Activated CD4-positive, alpha-beta memory T cell treated with anti-CD3 and anti-CD28 coated beads for 36 hours (primary cell): ENCODE measurements at regions not wholly inside any gene's neighbourhood (a gene's known extent, or its start where the extent isn't known, plus 50 kb on each side); places are given as distances from the start of the nearest gene placed in this dataset.

Experiments
- CTCF ChIA-PET: fragments of 350-600 bp; sonication (Branson Sonifier 250); formaldehyde crosslinking; loops from one replicate; lab custom pipeline; 2021; ENCODE audit warnings: antibody characterized with exemption, inconsistent platforms; lab: Charles Lee
- POLR2A ChIA-PET: fragments of 350-600 bp; sonication (Branson Sonifier 250); formaldehyde crosslinking; loops from one replicate; lab custom pipeline; 2021; ENCODE audit warnings: antibody characterized with exemption; lab: Charles Lee
- DNase-seq: peaks from one replicate; pipeline ENCODE4 v3.0.0-alpha.2; 2020
- H3K27ac Mint-ChIP-seq: one replicate; pipeline ENCODE4 v1.8.0; 2021; ENCODE audit warnings: mixed read lengths
- H3K27me3 Mint-ChIP-seq: one replicate; pipeline ENCODE4 v1.8.0; 2021; ENCODE audit warnings: mixed read lengths
- H3K36me3 Mint-ChIP-seq: one replicate; pipeline ENCODE4 v1.8.0; 2021; ENCODE audit warnings: mixed read lengths
- H3K4me1 Mint-ChIP-seq: one replicate; pipeline ENCODE4 v1.8.0; 2021; ENCODE audit warnings: low read depth, mixed read lengths
- H3K4me3 Mint-ChIP-seq: one replicate; pipeline ENCODE4 v1.8.0; 2021; ENCODE audit warnings: mild to moderate bottlenecking, mixed read lengths
- H3K9me3 Mint-ChIP-seq: one replicate; pipeline ENCODE4 v1.8.0; 2021; ENCODE audit warnings: mixed read lengths
- intact Hi-C: fragments of 100-400 bp; cut with micrococcal nuclease; formaldehyde crosslinking; loops from one replicate; pipeline ENCODE4 v1.15.1; 2023

DNA sequence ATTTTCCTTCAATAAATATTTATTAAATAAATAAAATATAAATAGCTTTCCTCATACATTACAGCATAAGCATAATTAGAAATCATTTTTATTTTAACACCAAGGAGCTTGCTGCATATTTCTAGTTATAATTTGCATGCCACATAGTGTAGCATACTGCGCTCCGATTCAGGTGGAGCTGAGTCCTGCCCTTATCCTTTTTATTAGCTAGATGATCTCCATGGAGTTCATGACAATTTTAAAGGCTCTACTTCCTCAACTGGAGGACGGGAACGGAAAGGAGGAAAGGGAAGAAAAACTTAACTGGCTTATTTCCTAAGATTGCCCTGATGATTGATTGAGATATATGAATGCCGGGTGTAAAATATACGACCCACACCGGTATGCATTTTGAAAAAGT is 385.2 kb downstream of the PLK2 start:
- Mint-ChIP-seq H3K4me1 (no peaks in the 10 kb centered on the region), H3K4me3 (no peak overlapping the region), H3K27ac (no peak overlapping the region), H3K9me3 (no peaks in the 10 kb centered on the region), H3K27me3 (no peaks in the 10 kb centered on the region), H3K36me3 (no peaks in the 10 kb centered on the region)
- DNase-seq = no peak
- POLR2A ChIA-PET = no interaction called here
- CTCF ChIA-PET = no interaction called here
- intact Hi-C loops = no loop called here

DNA sequence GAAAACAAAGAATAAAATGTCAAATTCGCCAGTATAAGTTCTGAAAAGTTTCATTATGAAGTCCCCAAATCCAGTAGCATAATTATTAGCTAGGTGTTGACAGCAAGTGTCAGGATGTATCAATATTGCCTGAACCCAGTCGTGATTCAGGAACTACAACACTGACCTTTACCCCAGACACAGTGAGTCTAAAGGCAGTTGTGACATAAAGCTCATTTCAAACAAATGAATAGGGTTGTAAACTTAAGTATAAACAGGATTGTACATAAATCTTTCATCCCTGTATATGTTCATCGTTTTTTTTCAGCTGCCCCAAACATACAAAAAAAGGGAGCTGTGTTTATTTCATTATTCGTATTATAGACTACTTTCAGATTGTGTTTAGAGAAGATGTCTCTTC is 385.7 kb downstream of the PLK2 start:
- ChIA-PET POLR2A (no interaction called here), CTCF (no interaction called here)
- Mint-ChIP-seq H3K4me3 (no peak overlapping the region), H3K9me3 (no peaks in the 10 kb centered on the region), H3K27me3 (no peaks in the 10 kb centered on the region), H3K36me3 (no peaks in the 10 kb centered on the region), H3K27ac (no peak overlapping the region), H3K4me1 (no peaks in the 10 kb centered on the region)
- intact Hi-C loops = no loop called here
- no peak for DNase-seq

DNA sequence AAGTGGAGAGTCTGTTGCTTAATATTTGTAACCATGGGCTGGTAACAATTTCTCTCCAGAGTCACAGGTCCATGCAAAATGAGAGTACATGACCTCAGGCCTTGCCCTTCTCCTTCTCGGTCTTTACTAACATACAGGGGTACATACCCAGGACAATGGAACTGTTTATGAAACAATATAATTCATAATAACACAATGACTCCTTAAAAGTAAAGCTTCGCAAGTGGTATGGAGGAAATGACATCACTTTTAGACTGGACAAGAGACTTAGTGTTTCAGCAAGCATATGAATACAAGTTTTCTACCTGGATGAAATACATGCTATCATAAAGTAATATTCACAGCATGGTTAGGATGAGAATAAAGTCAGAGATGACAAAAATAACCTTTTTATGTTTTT is 386.6 kb downstream of the PLK2 start:
- no peaks in the 10 kb centered on the region for H3K4me1 Mint-ChIP-seq
- H3K4me3 Mint-ChIP-seq = no peak overlapping the region
- DNase-seq = no peak
- intact Hi-C loops = no loop called here
- no peaks in the 10 kb centered on the region for H3K27me3 Mint-ChIP-seq
- H3K27ac Mint-ChIP-seq = no peak overlapping the region
- no peaks in the 10 kb centered on the region for H3K9me3 Mint-ChIP-seq
- POLR2A ChIA-PET = no interaction called here
- H3K36me3 Mint-ChIP-seq = no peaks in the 10 kb centered on the region
- CTCF ChIA-PET = no interaction called here

DNA sequence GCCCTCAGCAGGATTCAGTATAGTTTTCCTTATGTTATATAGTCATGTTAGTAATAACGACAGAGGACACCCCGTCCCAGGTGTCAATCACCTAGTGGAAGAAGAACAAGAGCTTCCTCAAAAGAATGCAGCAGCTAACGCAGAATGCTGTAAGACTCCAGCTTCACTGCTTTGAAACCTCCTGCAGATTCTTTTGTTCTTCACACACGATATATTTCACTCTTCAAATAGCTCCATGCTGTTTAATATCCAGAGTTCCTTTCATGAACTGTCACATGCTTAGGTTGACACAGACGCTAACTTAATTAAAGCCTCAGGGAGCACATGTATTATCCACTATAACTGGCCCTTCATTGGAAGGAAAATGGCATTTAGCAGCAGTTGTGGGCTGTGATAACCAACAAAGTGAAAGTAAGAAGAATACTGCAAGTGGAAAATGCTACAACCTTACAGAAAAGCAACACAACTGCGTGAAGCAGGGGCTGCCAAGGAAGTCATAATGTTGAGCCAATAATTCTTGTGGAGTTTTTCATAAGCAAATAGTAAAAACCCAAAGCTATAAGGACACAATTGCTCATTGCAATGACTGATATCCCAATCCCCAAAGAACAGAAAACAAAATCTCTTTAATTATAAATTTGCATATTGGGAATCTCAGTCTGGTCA is 387.5 kb downstream of the PLK2 start:
- CTCF ChIA-PET = no interaction called here
- POLR2A ChIA-PET = no interaction called here
- Mint-ChIP-seq H3K9me3 (no peaks in the 10 kb centered on the region), H3K27ac (no peak overlapping the region), H3K4me1 (no peaks in the 10 kb centered on the region), H3K36me3 (no peaks in the 10 kb centered on the region), H3K27me3 (no peaks in the 10 kb centered on the region), H3K4me3 (no peak overlapping the region)
- no peak for DNase-seq
- intact Hi-C loops = no loop called here

DNA sequence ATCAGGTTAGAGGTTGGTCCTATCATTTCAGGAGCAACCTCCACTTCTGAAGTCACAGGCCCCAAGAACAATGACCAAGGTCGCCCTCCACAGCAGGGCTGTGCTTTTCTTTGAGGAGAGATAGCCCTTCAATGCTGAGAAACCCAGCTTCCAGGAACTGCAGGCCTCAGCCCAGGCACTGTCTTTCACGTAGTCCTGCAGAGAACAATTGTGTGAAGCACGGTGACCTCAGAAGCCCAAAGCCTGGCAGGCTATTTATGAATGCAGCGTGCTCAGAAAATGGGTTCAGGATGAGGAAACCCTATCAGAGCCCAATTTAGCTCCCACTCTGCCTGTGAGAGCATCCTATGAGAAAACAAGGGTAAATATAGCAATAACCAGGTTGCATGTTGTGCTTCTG is 388.3 kb downstream of the PLK2 start:
- POLR2A ChIA-PET = no interaction called here
- Mint-ChIP-seq H3K27me3 (no peaks in the 10 kb centered on the region), H3K4me3 (no peak overlapping the region), H3K27ac (no peak overlapping the region), H3K4me1 (no peaks in the 10 kb centered on the region), H3K9me3 (no peaks in the 10 kb centered on the region), H3K36me3 (no peaks in the 10 kb centered on the region)
- CTCF ChIA-PET = no interaction called here
- DNase-seq = no peak
- intact Hi-C loops = no loop called here

DNA sequence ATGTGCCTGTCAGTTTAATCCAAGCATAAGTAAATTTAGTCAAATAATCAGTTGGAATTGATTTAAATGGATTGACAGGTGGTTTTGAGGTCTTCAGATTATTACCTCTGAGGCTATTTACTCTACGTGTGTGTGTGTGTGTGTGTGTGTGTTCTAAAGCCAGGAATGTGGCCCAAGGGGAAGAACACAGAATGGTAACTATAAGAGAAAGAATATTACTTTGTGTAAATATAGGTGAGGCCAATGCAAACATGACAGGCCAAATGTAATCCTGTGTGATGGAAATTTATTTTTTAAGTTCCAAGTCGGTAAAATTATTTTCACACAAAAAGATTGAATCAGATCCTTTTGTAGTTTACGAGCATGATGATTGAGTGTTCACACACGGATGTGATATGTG is 390.0 kb downstream of the PLK2 start:
- Mint-ChIP-seq H3K27me3 (no peaks in the 10 kb centered on the region), H3K9me3 (no peaks in the 10 kb centered on the region), H3K36me3 (no peaks in the 10 kb centered on the region), H3K4me1 (no peaks in the 10 kb centered on the region), H3K4me3 (no peak overlapping the region), H3K27ac (no peak overlapping the region)
- intact Hi-C loops = no loop called here
- POLR2A ChIA-PET = no interaction called here
- CTCF ChIA-PET = no interaction called here
- no peak for DNase-seq

DNA sequence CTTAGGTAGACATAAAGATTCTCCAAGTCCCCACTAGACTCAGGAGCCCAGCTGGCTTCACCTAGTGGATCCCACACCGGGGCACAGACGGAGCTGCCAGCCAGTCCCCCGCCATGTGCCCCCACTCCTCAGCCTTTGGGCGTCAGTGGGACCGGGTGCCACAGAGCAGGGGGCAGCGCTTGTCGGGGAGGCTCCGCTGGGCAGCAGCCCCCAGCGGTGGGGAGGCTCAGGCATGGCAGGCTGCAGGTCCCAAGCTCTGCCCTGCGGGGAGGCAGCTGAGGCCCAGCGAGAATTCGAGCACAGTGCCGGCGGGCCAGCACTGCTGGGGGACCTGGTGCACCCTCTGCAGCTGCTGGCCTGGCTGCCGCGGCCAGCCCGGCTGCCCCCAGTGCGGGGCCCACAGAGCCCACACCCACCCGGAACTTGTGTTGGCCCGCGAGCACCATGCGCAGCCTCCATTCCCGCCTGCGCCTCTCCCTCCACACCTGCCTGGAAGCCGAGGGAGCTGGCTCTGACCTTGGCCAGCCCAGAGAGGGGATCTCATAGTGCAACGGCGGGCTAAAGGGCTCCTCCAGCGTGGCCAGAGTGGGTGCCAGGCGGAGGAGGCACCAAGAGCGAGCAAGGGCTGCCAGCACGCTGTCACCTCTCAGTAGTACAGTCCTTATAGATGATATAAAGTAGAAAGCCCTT is 390.7 kb downstream of the PLK2 start:
- Mint-ChIP-seq H3K36me3 (no peaks in the 10 kb centered on the region), H3K4me3 (no peak overlapping the region), H3K27me3 (no peaks in the 10 kb centered on the region), H3K9me3 (no peaks in the 10 kb centered on the region), H3K4me1 (no peaks in the 10 kb centered on the region), H3K27ac (no peak overlapping the region)
- DNase-seq = no peak
- ChIA-PET POLR2A (no interaction called here), CTCF (no interaction called here)
- intact Hi-C loops = no loop called here

DNA sequence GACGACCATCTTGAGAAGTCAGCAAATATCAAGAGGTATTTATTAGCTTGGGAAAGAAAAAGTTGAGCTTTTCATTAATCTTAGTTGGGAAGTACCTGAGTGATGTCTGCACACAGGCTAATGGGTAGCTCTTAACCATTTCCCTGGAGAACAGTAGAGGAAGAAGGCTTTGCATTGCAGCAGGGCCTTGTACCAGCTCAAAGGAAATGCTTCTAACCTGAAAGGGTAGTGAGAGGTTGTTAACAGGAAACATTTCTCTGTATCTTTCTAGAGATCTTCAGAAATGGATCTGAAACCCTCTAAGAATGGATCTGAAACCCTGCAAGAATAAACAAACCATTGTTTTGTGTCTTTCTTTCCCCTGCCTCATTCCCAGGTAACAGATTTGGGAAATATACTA is 393.3 kb downstream of the PLK2 start:
- Mint-ChIP-seq H3K4me1 (no peaks in the 10 kb centered on the region), H3K27me3 (no peaks in the 10 kb centered on the region), H3K27ac (no peak overlapping the region), H3K36me3 (no peaks in the 10 kb centered on the region), H3K4me3 (no peak overlapping the region), H3K9me3 (no peaks in the 10 kb centered on the region)
- POLR2A ChIA-PET = no interaction called here
- DNase-seq = no peak
- CTCF ChIA-PET = no interaction called here
- intact Hi-C loops = no loop called here

DNA sequence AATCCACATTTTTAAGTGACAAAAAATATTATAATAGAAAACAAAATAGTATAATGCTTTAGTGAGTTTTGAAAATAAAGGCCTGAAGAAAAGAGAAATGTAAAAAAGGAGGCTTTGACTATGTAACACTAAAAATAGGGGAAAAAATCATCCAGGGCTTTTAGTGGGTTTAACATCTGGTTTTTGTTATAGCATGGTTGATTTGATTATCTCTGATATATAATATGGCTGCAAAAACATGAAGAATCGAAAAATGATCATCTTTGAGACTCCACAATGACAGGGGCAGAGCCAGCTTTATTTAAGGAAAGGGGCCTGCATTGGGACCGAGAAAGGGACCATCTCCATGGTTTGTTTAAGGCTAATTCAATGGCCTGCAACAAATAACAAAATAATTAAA is 393.8 kb downstream of the PLK2 start:
- Mint-ChIP-seq H3K4me3 (no peak overlapping the region), H3K4me1 (no peaks in the 10 kb centered on the region), H3K36me3 (no peaks in the 10 kb centered on the region), H3K27ac (no peak overlapping the region), H3K27me3 (no peaks in the 10 kb centered on the region), H3K9me3 (no peaks in the 10 kb centered on the region)
- CTCF ChIA-PET = no interaction called here
- POLR2A ChIA-PET = no interaction called here
- intact Hi-C loops = no loop called here
- no peak for DNase-seq

DNA sequence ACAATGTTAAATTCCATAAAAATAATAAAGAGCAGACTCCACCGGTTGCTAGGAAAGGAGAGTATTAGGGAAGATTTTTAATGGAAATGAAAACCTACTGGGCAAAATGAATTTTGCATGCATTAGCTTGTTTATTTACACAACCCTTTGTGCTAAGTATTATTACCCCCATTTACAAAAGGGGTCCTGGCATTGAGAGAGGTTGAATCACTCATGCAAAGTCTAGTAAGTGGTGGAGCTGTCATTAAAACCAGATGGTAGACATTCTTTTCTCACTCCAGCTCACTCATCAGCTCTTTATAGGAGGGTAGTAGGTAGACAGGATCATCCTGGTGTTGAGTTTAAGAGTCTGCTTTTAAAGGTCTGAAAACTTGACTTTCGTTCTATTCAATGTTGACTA is 395.1 kb downstream of the PLK2 start:
- H3K4me3 Mint-ChIP-seq = no peak overlapping the region
- ChIA-PET POLR2A (no interaction called here), CTCF (no interaction called here)
- H3K9me3 Mint-ChIP-seq = no peaks in the 10 kb centered on the region
- intact Hi-C loops = no loop called here
- no peaks in the 10 kb centered on the region for H3K4me1 Mint-ChIP-seq
- no peak for DNase-seq
- no peaks in the 10 kb centered on the region for H3K36me3 Mint-ChIP-seq
- H3K27me3 Mint-ChIP-seq = no peaks in the 10 kb centered on the region
- no peak overlapping the region for H3K27ac Mint-ChIP-seq

DNA sequence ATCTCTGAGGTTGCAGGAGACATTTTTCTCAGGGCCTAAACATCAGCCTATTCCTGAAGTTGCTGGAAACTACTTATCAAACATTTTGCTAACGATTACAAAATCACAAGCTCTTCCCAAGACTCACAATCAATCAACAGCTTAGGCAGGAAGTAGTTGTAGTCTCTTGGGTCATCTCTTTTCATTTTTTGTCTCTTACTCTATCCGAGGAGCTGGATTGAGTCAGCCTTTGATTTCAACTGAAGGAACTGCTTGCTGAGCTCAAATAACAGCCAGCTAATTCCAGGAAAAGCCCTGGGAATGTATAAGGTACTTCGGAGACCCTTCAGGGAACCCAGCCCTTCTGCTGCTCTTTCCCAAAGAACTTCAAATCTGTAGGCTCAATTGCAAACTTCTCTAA is 398.9 kb downstream of the PLK2 start:
- Mint-ChIP-seq H3K4me3 (no peak overlapping the region), H3K27ac (no peak overlapping the region), H3K36me3 (no peaks in the 10 kb centered on the region), H3K27me3 (peaks cover 2% of the 10 kb centered on the region), H3K4me1 (no peaks in the 10 kb centered on the region), H3K9me3 (no peaks in the 10 kb centered on the region)
- intact Hi-C loops = no loop called here
- DNase-seq = no peak
- CTCF ChIA-PET = no interaction called here
- POLR2A ChIA-PET = no interaction called here

DNA sequence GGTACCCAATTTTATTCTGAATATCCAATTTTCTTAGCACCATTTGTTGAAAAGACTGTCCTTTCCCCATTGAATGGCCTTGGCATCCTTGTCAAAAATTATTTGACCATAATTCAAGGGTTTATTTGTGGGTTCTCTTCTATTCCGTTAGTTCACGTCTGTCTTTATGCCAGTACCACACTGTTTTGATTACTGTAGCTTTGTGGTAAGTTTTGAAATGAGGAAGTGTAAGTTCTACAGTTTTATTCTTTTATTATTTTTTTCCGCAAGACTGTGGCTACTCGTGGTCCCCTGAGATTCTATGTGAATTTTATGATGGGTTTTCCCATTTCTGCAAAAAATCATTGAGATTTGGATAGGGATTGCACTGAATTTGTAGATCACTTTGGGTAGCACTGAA is 402.6 kb downstream of the PLK2 start:
- no peak overlapping the region for H3K4me3 Mint-ChIP-seq
- intact Hi-C loops = no loop called here
- no peak overlapping the region for H3K27ac Mint-ChIP-seq
- DNase-seq = no peak
- POLR2A ChIA-PET = no interaction called here
- CTCF ChIA-PET = no interaction called here
- peaks cover 2% of the 10 kb centered on the region for H3K27me3 Mint-ChIP-seq
- no peaks in the 10 kb centered on the region for H3K9me3 Mint-ChIP-seq
- no peaks in the 10 kb centered on the region for H3K36me3 Mint-ChIP-seq
- H3K4me1 Mint-ChIP-seq = no peaks in the 10 kb centered on the region

DNA sequence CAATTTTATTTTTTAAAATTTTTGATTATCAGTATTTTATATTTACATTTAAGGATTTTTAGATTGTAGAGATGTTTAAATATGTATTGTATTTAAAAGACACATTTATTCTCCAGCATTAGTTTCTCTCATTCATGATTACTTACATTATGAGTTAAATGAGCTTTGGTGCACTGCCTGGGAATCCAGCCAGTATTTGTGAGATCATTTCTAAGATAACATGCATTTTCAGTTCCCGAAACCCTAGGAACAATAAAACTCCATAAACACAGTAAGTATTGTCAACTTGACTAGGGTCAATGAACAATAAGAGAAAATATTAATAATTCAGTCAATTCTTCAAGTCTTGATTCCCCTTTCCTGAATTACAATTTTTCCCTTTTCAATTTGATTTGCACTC is 403.3 kb downstream of the PLK2 start:
- intact Hi-C loops = no loop called here
- H3K36me3 Mint-ChIP-seq = no peaks in the 10 kb centered on the region
- H3K9me3 Mint-ChIP-seq = peaks cover 2% of the 10 kb centered on the region
- H3K4me3 Mint-ChIP-seq = no peak overlapping the region
- H3K27me3 Mint-ChIP-seq = peaks cover 2% of the 10 kb centered on the region
- no peaks in the 10 kb centered on the region for H3K4me1 Mint-ChIP-seq
- no peak overlapping the region for H3K27ac Mint-ChIP-seq
- DNase-seq = no peak
- ChIA-PET CTCF (no interaction called here), POLR2A (no interaction called here)
